WTC11 (cell line): ENCODE measurements at regions not wholly inside any gene's neighbourhood (a gene's known extent, or its start where the extent isn't known, plus 50 kb on each side); places are given as distances from the start of the nearest gene placed in this dataset.

Source experiments
- ATAC-seq: fragments of 200-7000 bp; cut with Tn5 transposase; 2 replicates; pipeline ENCODE4 v1.10.0; 2021; ENCODE audit warnings: mild to moderate bottlenecking, moderate library complexity
- CTCF ChIA-PET: fragments of 300-600 bp; sonication (Branson Sonifier 250); formaldehyde crosslinking; loops from one replicate; lab custom pipeline; 2021; ENCODE audit warnings: antibody characterized with exemption; lab: Charles Lee
- POLR2A ChIA-PET: fragments of 350-600 bp; sonication (Branson Sonifier 250); formaldehyde crosslinking; loops from one replicate; lab custom pipeline; 2021; ENCODE audit warnings: antibody characterized with exemption; lab: Charles Lee
- DNase-seq: peaks from one replicate; pipeline ENCODE4 v3.0.0; 2021; ENCODE audit warnings: low spot score
- H3K27ac Mint-ChIP-seq: 2 replicates; pipeline ENCODE4 v1.8.0; 2021; ENCODE audit warnings: mixed read lengths
- H3K27me3 Mint-ChIP-seq: 2 replicates; pipeline ENCODE4 v1.8.0; 2021; ENCODE audit warnings: low read depth, mild to moderate bottlenecking, moderate library complexity, mixed read lengths
- H3K36me3 Mint-ChIP-seq: 2 replicates; pipeline ENCODE4 v1.8.0; 2021; ENCODE audit warnings: mixed read lengths
- H3K4me1 Mint-ChIP-seq: 2 replicates; pipeline ENCODE4 v1.8.0; 2022; ENCODE audit warnings: mixed read lengths
- H3K4me3 Mint-ChIP-seq: 2 replicates; pipeline ENCODE4 v1.8.0; 2021; ENCODE audit warnings: mild to moderate bottlenecking, moderate library complexity, mixed read lengths
- H3K9me3 Mint-ChIP-seq: 2 replicates; pipeline ENCODE4 v1.8.0; 2021; ENCODE audit warnings: mixed read lengths
- ESRRA ChIP-seq: sonication (generic); formaldehyde crosslinking; IDR thresholded peaks from 2 replicates; pipeline ENCODE4 v1.8.1; 2022; ENCODE audit warnings: mild to moderate bottlenecking, missing genetic modification reagents, borderline replicate concordance
- GABPB1 ChIP-seq: sonication (generic); formaldehyde crosslinking; IDR thresholded peaks from 2 replicates; pipeline ENCODE4 v1.8.1; 2023; ENCODE audit warnings: mild to moderate bottlenecking, missing genetic modification reagents
- GRHL2 ChIP-seq: fragments of 250-450 bp; sonication (Bioruptor Pico); IDR thresholded peaks from 2 replicates; pipeline ENCODE4 v1.8.0; 2022; ENCODE audit warnings: mild to moderate bottlenecking, moderate library complexity; ENCODE audit not compliant: insufficient replicate concordance, severe bottlenecking
- GTF2I ChIP-seq: fragments of 250-450 bp; sonication (Bioruptor Pico); conservative IDR thresholded peaks from 2 replicates; pipeline ENCODE4 v1.4.0; 2021; ENCODE audit warnings: mild to moderate bottlenecking
- HMGXB4 ChIP-seq: sonication (generic); formaldehyde crosslinking; IDR thresholded peaks from 2 replicates; pipeline ENCODE4 v1.8.1; 2023; ENCODE audit warnings: mild to moderate bottlenecking, moderate library complexity, missing genetic modification reagents
- JAZF1 ChIP-seq: fragments of 250-450 bp; sonication (Bioruptor Pico); IDR thresholded peaks from 2 replicates; pipeline ENCODE4 v1.9.0; 2021; ENCODE audit warnings: moderate library complexity, mild to moderate bottlenecking, inconsistent platforms
- MXD4 ChIP-seq: fragments of 250-450 bp; sonication (Bioruptor Pico); IDR thresholded peaks from 2 replicates; pipeline ENCODE4 v1.8.0; 2021; ENCODE audit warnings: mild to moderate bottlenecking, moderate library complexity, borderline replicate concordance
- MYBL2 ChIP-seq: sonication (generic); formaldehyde crosslinking; IDR thresholded peaks from 2 replicates; pipeline ENCODE4 v1.8.1; 2023; ENCODE audit warnings: mild to moderate bottlenecking, moderate library complexity, missing genetic modification reagents
- NFATC4 ChIP-seq: fragments of 250-450 bp; sonication (Bioruptor Pico); IDR thresholded peaks from 2 replicates; pipeline ENCODE4 v1.9.0; 2021; ENCODE audit warnings: mild to moderate bottlenecking
- NFYB ChIP-seq: sonication (generic); formaldehyde crosslinking; conservative IDR thresholded peaks from 2 replicates; pipeline ENCODE4 v1.8.0; 2022; ENCODE audit warnings: low read depth, missing genetic modification reagents
- NR2C2 ChIP-seq: sonication (generic); formaldehyde crosslinking; IDR thresholded peaks from 2 replicates; pipeline ENCODE4 v1.8.0; 2022; ENCODE audit warnings: mild to moderate bottlenecking, missing genetic modification reagents
- NR3C1 ChIP-seq: sonication (generic); formaldehyde crosslinking; conservative IDR thresholded peaks from 2 replicates; pipeline ENCODE4 v1.8.1; 2023; ENCODE audit warnings: low read depth, mild to moderate bottlenecking, missing genetic modification reagents
- PRRX2 ChIP-seq: fragments of 250-450 bp; sonication (Bioruptor Pico); IDR thresholded peaks from 2 replicates; pipeline ENCODE4 v1.8.0; 2021; ENCODE audit warnings: mild to moderate bottlenecking
- RELA ChIP-seq: sonication (generic); formaldehyde crosslinking; IDR thresholded peaks from 2 replicates; pipeline ENCODE4 v1.8.1; 2022; ENCODE audit warnings: missing genetic modification reagents, mild to moderate bottlenecking, borderline replicate concordance
- RORB ChIP-seq: fragments of 250-450 bp; sonication (Bioruptor Pico); IDR thresholded peaks from 2 replicates; pipeline ENCODE4 v1.9.0; 2021; ENCODE audit warnings: mild to moderate bottlenecking
- SMAD3 ChIP-seq: sonication (generic); formaldehyde crosslinking; IDR thresholded peaks from 2 replicates; pipeline ENCODE4 v1.8.0; 2022; ENCODE audit warnings: missing genetic modification reagents, mild to moderate bottlenecking, borderline replicate concordance
- SMAD4 ChIP-seq: sonication (generic); formaldehyde crosslinking; IDR thresholded peaks from 2 replicates; pipeline ENCODE4 v1.8.0; 2022; ENCODE audit warnings: mild to moderate bottlenecking, missing genetic modification reagents
- SP1 ChIP-seq: sonication (generic); formaldehyde crosslinking; conservative IDR thresholded peaks from 2 replicates; pipeline ENCODE4 v1.8.1; 2022; ENCODE audit warnings: missing genetic modification reagents
- ZNF219 ChIP-seq: sonication (generic); formaldehyde crosslinking; IDR thresholded peaks from 2 replicates; pipeline ENCODE4 v1.8.0; 2023; ENCODE audit warnings: missing genetic modification reagents, mild to moderate bottlenecking, borderline replicate concordance
- ZNF317 ChIP-seq: sonication (generic); formaldehyde crosslinking; IDR thresholded peaks from 2 replicates; pipeline ENCODE4 v1.8.1; 2023; ENCODE audit warnings: low read depth, mild to moderate bottlenecking, moderate library complexity, missing genetic modification reagents, borderline replicate concordance
- ZNF423 ChIP-seq: fragments of 250-450 bp; sonication (Bioruptor Pico); IDR thresholded peaks from 2 replicates; pipeline ENCODE4 v2.1.2; 2022; ENCODE audit warnings: mild to moderate bottlenecking, moderate library complexity
- ZNF512 ChIP-seq: sonication (generic); formaldehyde crosslinking; IDR thresholded peaks from 2 replicates; pipeline ENCODE4 v1.8.1; 2022; ENCODE audit warnings: missing genetic modification reagents, borderline replicate concordance
- TF ChIP-seq, protein P1 (sequence below): sonication (generic); formaldehyde crosslinking; IDR thresholded peaks from 2 replicates; pipeline ENCODE4 v1.8.0; 2022; ENCODE audit warnings: mild to moderate bottlenecking, missing genetic modification reagents
- TF ChIP-seq, protein P2 (sequence below): sonication (generic); formaldehyde crosslinking; IDR thresholded peaks from 2 replicates; pipeline ENCODE4 v1.8.1; 2023; ENCODE audit warnings: mild to moderate bottlenecking, missing genetic modification reagents, moderate library complexity
- TF ChIP-seq, protein P3 (sequence below): sonication (generic); formaldehyde crosslinking; IDR thresholded peaks from 2 replicates; pipeline ENCODE4 v1.8.1; 2022; ENCODE audit warnings: mild to moderate bottlenecking, missing genetic modification reagents, moderate library complexity, borderline replicate concordance
- TF ChIP-seq, protein P4 (sequence below): fragments of 200-600 bp; IDR thresholded peaks from 2 replicates; pipeline ENCODE4 v1.8.0; 2022; ENCODE audit warnings: antibody characterized with exemption
- TF ChIP-seq, protein P5 (sequence below): sonication (generic); formaldehyde crosslinking; IDR thresholded peaks from 2 replicates; pipeline ENCODE4 v1.8.1; 2023; ENCODE audit warnings: mild to moderate bottlenecking, missing genetic modification reagents, moderate library complexity

- H3K27ac Mint-ChIP-seq = no peak overlapping the region
- no peak for TF ChIP-seq SMAD4
- TF ChIP-seq RORB (CRISPR knock-in tag) = no peak
- TF ChIP-seq, protein P1, sequence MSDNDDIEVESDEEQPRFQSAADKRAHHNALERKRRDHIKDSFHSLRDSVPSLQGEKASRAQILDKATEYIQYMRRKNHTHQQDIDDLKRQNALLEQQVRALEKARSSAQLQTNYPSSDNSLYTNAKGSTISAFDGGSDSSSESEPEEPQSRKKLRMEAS (CRISPR knock-in tag) = no peak
- no peak for TF ChIP-seq GABPB1
- no peak for TF ChIP-seq RELA (CRISPR knock-in tag)
- no peak for TF ChIP-seq ZNF512
- no peak for TF ChIP-seq SMAD3 (CRISPR knock-in tag)
- no peak for TF ChIP-seq MXD4 (CRISPR knock-in tag)
- TF ChIP-seq PRRX2 = no peak
- TF ChIP-seq NR2C2 (CRISPR knock-in tag) = no peak
- no peak for TF ChIP-seq ESRRA (CRISPR knock-in tag)
- TF ChIP-seq NFATC4 (CRISPR knock-in tag) = no peak
- TF ChIP-seq ZNF423 (CRISPR knock-in tag) = no peak
- TF ChIP-seq ZNF219 (CRISPR knock-in tag) = no peak
- TF ChIP-seq, all 79 proteins: peak for 0
- ChIA-PET CTCF (no interaction called here), POLR2A (no interaction called here)
- Mint-ChIP-seq H3K27me3 (no peaks in the 10 kb centered on the region; the same call in none of the 2 replicates), H3K4me1 (peaks cover 19% of the 10 kb centered on the region), H3K4me3 (no peak overlapping the region), H3K36me3 (no peaks in the 10 kb centered on the region), H3K9me3 (peaks cover 2% of the 10 kb centered on the region; the same call in 1 of the 2 replicates)
- no peak for DNase-seq
- no peak for ATAC-seq
These were observed 108.7 kb downstream of the CTTN start for GRCh38 chr11:70506986-70507385.

- H3K36me3 Mint-ChIP-seq = peaks cover 3% of the 10 kb centered on the region
- DNase-seq (no peak), ATAC-seq (no peak)
- no peak overlapping the region for H3K4me3 Mint-ChIP-seq
- ChIA-PET CTCF (no interaction called here), POLR2A (no interaction called here)
- H3K27ac Mint-ChIP-seq = no peak overlapping the region
- peaks cover 19% of the 10 kb centered on the region for H3K4me1 Mint-ChIP-seq
- peaks cover 8% of the 10 kb centered on the region for H3K9me3 Mint-ChIP-seq
- TF ChIP-seq MYBL2 (CRISPR knock-in tag) (no peak), HMGXB4 (no peak), JAZF1 (no peak), SP1 (CRISPR knock-in tag) (no peak), ZNF423 (CRISPR knock-in tag) (no peak), GTF2I (CRISPR knock-in tag) (no peak), NR3C1 (CRISPR knock-in tag) (no peak), GRHL2 (CRISPR knock-in tag) (no peak), NFYB (CRISPR knock-in tag) (no peak), ZNF317 (CRISPR knock-in tag) (no peak)
- TF ChIP-seq, protein P2, sequence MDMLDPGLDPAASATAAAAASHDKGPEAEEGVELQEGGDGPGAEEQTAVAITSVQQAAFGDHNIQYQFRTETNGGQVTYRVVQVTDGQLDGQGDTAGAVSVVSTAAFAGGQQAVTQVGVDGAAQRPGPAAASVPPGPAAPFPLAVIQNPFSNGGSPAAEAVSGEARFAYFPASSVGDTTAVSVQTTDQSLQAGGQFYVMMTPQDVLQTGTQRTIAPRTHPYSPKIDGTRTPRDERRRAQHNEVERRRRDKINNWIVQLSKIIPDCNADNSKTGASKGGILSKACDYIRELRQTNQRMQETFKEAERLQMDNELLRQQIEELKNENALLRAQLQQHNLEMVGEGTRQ (CRISPR knock-in tag) = no peak
- TF ChIP-seq, protein P3, sequence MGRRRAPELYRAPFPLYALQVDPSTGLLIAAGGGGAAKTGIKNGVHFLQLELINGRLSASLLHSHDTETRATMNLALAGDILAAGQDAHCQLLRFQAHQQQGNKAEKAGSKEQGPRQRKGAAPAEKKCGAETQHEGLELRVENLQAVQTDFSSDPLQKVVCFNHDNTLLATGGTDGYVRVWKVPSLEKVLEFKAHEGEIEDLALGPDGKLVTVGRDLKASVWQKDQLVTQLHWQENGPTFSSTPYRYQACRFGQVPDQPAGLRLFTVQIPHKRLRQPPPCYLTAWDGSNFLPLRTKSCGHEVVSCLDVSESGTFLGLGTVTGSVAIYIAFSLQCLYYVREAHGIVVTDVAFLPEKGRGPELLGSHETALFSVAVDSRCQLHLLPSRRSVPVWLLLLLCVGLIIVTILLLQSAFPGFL (CRISPR knock-in tag) = no peak
- TF ChIP-seq, protein P4, sequence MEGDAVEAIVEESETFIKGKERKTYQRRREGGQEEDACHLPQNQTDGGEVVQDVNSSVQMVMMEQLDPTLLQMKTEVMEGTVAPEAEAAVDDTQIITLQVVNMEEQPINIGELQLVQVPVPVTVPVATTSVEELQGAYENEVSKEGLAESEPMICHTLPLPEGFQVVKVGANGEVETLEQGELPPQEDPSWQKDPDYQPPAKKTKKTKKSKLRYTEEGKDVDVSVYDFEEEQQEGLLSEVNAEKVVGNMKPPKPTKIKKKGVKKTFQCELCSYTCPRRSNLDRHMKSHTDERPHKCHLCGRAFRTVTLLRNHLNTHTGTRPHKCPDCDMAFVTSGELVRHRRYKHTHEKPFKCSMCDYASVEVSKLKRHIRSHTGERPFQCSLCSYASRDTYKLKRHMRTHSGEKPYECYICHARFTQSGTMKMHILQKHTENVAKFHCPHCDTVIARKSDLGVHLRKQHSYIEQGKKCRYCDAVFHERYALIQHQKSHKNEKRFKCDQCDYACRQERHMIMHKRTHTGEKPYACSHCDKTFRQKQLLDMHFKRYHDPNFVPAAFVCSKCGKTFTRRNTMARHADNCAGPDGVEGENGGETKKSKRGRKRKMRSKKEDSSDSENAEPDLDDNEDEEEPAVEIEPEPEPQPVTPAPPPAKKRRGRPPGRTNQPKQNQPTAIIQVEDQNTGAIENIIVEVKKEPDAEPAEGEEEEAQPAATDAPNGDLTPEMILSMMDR = no peak
- TF ChIP-seq, protein P5, sequence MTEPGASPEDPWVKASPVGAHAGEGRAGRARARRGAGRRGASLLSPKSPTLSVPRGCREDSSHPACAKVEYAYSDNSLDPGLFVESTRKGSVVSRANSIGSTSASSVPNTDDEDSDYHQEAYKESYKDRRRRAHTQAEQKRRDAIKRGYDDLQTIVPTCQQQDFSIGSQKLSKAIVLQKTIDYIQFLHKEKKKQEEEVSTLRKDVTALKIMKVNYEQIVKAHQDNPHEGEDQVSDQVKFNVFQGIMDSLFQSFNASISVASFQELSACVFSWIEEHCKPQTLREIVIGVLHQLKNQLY = no peak
- H3K27me3 Mint-ChIP-seq = no peaks in the 10 kb centered on the region; the same call in none of the 2 replicates
These were observed 109.3 kb downstream of the CTTN start for GRCh38 chr11:70507466-70508230.
